Right forelimb (tissue), 1 donor: ENCODE measurements at regions not wholly inside any gene's neighbourhood (a gene's known extent, or its start where the extent isn't known, plus 50 kb on each side); places are given as distances from the start of the nearest gene placed in this dataset.

ENCODE experiments used
- DNase-seq: peaks from one replicate; pipeline ENCODE4 v3.0.0-alpha.2; 2018

DNA sequence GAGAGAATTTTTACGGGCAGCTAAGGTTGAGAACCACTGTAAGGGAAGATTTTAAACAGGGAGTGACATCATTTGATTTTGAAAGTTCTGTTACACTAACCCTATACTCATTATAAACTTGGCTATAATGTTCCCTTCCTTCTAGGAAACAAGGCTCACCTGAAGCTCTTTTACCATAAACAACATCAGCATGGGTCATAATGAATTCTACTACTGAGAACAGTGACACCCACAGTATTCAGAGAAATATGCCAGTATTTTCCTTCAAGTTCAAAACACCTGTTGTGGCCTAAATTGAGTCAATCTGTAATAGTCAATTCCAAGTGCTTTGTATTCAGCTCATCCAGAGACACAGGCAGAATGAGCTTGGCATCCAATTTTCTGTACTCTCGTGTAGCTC is 175.3 kb upstream of the STT3B start:
- DNase-seq, result no peak

GRCh38 chr3:31358473-31359070 is 174.2 kb upstream of the STT3B start:
- no peak for DNase-seq

DNA sequence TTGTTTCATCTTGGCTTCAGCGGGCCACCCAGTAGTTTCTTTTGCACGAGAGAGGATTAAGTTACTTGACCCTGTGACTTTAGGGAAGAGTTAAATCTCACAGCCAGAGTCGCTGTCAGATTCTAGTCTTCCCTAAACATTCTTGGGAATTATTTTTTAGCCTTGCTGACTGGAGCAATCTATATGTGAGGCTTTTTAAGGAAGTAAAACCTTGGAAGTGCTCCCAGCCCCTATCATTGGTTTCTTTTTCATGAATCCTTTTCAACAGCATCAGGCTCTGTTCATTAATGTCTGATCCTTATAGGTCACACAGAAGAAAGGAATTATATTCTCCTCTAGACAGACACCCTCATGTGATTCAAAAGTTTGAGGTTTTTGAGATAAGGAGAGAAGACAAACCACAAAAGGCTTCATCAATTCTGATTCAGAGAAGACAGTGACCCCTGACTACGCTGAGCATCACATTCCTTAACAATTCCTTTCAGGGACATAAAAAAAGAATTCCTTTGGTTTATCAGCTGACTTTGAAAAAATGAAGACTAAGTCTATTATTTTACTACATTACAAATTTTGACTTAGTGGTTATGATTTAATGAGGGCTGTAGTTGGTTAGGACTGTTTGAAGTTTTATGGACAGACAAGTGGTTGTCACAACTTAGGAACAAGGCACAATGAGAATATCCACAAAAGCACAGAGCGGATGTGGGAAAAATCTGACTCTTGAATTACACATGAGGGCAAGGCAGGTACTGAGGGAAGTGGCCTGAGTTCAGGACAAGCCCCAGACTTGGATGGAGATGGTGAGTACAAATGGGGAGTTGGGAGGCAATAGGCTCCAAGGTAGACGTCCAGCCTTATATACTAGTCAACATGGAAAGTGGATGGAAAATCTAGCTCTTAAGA is 171.1 kb upstream of the STT3B start:
- no peak for DNase-seq

GRCh38 chr3:31364188-31364587 is 168.5 kb upstream of the STT3B start:
- DNase-seq, result no peak

GRCh38 chr3:31364711-31365110 is 168.0 kb upstream of the STT3B start:
- no peak for DNase-seq

DNA sequence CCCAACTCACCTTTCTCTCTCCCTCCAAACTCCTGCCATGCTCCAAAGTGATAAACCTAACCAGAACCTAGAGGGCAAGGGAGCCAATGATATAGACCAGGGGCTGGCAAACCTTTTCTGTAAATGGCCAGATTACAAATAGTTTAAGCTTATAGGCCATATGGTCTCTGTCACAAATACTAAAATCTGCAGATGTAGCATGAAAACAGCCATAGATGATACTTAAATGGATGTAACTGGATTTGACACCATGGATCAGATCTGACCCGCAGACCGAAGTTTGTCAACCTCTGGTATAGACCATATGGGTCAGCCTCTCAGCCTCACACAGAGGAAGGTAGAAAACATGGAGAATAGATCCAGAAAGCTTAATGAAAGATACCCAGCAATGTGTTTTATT is 165.2 kb upstream of the STT3B start:
- no peak for DNase-seq

GRCh38 chr3:31369637-31370379 is 162.9 kb upstream of the STT3B start:
- no peak for DNase-seq

DNA sequence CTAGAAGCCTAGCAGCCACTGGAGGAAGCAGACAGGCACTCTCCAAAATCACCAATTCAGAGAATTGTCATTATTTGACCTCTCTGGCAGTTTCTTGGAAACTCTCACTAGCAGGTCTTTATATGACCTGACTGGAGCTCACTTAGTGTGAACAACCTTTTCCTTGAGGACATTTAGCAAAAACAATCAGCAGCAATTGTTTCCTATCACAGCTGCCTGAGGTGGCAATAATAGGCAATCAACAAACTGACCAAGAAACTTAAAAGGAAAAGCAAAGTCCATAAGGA is 162.4 kb upstream of the STT3B start:
- no peak for DNase-seq

- no peak for DNase-seq
Measured at GRCh38 chr3:31370681-31371080, 162.0 kb upstream of the STT3B start.

DNA sequence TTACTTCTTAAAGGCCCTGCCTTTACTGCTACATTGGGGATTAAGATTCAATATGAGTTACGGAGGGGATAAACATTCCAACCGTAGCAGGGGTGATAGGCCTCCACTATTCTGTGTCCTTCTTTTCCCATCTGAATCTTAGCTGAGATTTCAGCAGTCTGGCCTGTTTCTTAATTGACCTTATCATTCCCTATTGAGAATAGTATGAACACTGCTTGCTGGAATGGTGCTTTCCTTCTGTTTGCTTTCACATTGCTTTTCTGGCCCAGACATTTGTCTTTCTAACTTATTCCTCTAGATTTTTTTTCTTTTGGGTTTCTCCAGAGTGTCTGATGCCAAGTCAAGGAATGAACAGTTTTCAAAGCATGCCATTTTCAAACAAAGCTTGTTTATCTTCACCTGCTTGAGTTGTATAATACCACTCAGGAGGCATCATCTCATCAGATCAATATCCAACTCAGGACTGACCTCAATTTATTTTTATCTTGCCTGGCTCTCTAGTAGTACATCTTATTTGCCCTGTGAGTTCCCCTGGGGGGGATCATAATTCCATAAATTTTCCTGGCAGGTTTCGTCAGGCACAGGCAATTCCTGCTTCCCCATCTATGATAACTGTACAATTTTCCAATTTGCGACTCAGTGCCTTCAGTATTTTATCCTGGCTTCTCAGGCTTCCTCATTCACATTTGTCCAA is 161.1 kb upstream of the STT3B start:
- DNase-seq, result no peak

- DNase-seq, result no peak
Measured at GRCh38 chr3:31373681-31374080, 159.0 kb upstream of the STT3B start.

GRCh38 chr3:31377045-31377642 is 155.6 kb upstream of the STT3B start:
- DNase-seq, result no peak

- DNase-seq, result no peak
Measured at GRCh38 chr3:31378231-31378630, 154.5 kb upstream of the STT3B start.

DNA sequence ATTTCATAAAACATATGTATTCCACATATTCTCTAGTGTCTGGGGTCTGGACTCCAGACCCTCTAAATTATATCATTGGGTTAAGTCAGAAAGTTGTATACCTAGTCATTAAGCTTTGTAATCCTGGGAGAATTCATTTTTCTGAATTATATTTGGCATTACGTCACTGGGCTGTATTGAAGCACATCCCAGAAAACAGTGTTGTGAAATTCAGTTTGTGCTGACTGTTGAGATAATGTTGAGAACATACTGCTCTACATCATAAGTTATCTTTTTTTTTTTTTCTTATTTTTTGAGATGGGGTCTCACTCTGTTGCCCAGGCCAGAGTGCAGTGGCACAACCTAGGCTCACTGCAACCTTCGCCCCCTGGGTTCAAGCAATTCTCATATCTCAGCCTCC is 153.1 kb upstream of the STT3B start:
- DNase-seq, result no peak

DNA sequence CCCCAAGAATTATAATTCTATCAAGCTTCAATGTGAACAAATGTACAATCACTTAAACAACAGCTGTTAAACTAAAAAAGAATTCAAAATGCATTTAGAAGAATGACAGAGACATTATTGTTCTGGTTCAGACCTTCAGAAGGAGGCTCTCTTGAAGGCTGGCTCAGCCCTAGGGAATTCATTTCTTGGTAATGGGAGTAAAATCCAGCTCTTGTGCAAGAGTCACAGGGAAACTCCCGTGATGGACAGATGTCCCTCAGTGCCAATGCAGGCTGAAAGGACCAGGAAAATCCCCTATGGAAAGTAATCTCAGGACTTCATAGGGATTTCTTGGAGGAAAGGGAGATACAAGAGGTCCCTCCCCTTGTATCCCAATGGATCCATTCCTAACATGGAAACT is 149.9 kb upstream of the STT3B start:
- DNase-seq, result no peak

- no peak for DNase-seq
Measured at GRCh38 chr3:31384117-31384516, 148.6 kb upstream of the STT3B start.

DNA sequence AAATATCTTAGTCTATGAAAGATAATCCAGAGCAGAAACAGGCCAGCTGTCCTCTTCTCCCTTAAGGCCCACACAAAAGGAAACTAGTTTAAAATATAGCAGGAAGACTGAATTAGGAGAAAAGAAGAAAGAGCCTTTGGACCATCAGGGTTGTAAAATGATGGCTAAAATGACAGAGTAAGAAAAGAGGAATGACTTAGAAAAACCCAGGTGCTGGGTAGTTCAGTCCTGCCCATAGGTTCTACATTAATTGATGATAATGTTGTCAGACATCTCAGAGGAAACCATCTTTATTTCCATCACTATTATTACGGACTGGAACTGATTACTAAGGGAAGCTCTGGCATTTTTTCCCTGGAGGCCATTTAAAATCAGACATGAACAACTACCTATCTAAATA is 142.8 kb upstream of the STT3B start:
- DNase-seq, result no peak

DNA sequence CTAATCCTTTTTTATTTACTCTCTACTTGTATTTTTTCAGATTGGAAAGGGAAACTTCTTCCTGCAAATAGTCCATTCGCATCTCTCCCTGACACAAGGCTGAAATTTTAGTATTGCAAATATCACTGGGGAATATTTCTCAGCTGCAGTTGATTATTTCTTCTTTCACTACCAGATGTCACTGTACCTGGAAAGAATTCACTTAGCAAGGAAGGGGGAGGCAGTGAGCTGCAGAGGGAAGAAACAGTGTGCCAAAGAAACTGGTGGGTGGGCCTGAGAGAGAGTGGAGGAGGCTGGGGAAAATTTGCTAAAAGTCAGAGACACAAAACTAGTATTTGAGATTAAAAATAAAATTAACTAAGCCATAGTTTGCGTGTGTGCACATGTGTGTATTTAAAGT is 142.3 kb upstream of the STT3B start:
- no peak for DNase-seq

- no peak for DNase-seq
Measured at GRCh38 chr3:31391150-31391549, 141.6 kb upstream of the STT3B start.

DNA sequence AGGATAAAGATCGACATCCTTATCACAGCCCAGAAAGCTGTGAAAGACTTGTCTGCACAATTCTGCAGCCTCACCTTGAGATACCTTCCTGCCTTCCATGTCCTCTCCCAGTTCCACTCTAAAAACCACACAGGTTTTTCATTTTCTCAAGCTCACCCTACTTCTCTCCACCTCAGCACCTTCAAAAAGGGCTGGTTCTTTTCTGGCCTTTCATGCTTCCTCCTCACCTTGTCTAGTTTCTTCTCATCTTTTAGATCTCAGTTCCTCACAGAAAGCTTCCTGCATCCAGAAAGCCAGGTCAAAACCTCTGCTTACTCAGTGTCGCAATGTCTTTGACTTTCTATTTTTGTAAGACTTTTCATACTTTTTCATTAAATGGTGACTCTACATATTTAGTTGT is 140.2 kb upstream of the STT3B start:
- DNase-seq, result no peak

- no peak for DNase-seq
Measured at GRCh38 chr3:31399271-31399670, 133.5 kb upstream of the STT3B start.

- no peak for DNase-seq
Measured at GRCh38 chr3:31402117-31402516, 130.6 kb upstream of the STT3B start.

GRCh38 chr3:31403197-31403596 is 129.5 kb upstream of the STT3B start:
- no peak for DNase-seq
